OCI-LY3 (cell line): ENCODE measurements at regions not wholly inside any gene's neighbourhood (a gene's known extent, or its start where the extent isn't known, plus 50 kb on each side); places are given as distances from the start of the nearest gene placed in this dataset.

Experiments used
- H2AFZ ChIP-seq: fragments of 200-600, 300-600 bp; shearing (Covaris generic); 2 replicates; pipeline ENCODE4 v1.6.0; 2014; ENCODE audit warnings: antibody characterized with exemption, low read depth, low read length
- H3K27ac ChIP-seq: fragments of 200-600, 300-600 bp; sonication (generic); 2 replicates; pipeline ENCODE4 v1.5.1; 2014; ENCODE audit warnings: mild to moderate bottlenecking, low read length, moderate library complexity, mixed read lengths
- H3K27me3 ChIP-seq: fragments of 200-600, 300-600 bp; sonication (generic); 2 replicates; pipeline ENCODE4 v1.6.1; 2014; ENCODE audit warnings: low read depth, low read length, mixed read lengths
- H3K36me3 ChIP-seq: fragments of 200-600, 300-600 bp; sonication (generic); replicated peaks from 2 replicates; pipeline ENCODE3; 2014; ENCODE audit warnings: low read depth, low read length, mixed read lengths
- H3K4me1 ChIP-seq: fragments of 300-600, 200-600 bp; sonication (generic); 2 replicates; pipeline ENCODE4 v1.6.1; 2014; ENCODE audit warnings: low read length, mixed read lengths
- H3K4me2 ChIP-seq: fragments of 200-600, 300-600 bp; sonication (generic); 2 replicates; pipeline ENCODE4 v1.6.1; 2014; ENCODE audit warnings: low read length, mixed read lengths
- H3K4me3 ChIP-seq: fragments of 300-600, 200-600 bp; sonication (generic); 2 replicates; pipeline ENCODE4 v1.5.1; 2014; ENCODE audit warnings: antibody characterized with exemption, mild to moderate bottlenecking, low read length, moderate library complexity
- H3K79me2 ChIP-seq: fragments of 300-600, 200-600 bp; shearing (Covaris generic); 2 replicates; pipeline ENCODE4 v1.6.1; 2014; ENCODE audit warnings: mild to moderate bottlenecking, low read length, mixed read lengths
- H3K9ac ChIP-seq: fragments of 300-600, 200-600 bp; shearing (Covaris generic); 2 replicates; pipeline ENCODE4 v1.6.0; 2014; ENCODE audit warnings: mild to moderate bottlenecking, low read length, moderate library complexity
- H3K9me3 ChIP-seq: fragments of 200-600, 300-600 bp; shearing (Covaris generic); 2 replicates; pipeline ENCODE4 v1.6.1; 2014; ENCODE audit warnings: low read length, mixed read lengths; ENCODE audit not compliant: insufficient read depth
- H4K20me1 ChIP-seq: fragments of 200-600, 300-600 bp; sonication (generic); 2 replicates; pipeline ENCODE4 v1.6.1; 2016; ENCODE audit warnings: low read length, mixed read lengths; ENCODE audit not compliant: insufficient read depth
- CTCF ChIP-seq: fragments of 200-600, 300-600 bp; sonication (generic); IDR thresholded peaks from 2 replicates; pipeline ENCODE4 v1.5.1; 2014; ENCODE audit warnings: antibody characterized with exemption, low read length, low read depth
- EZH2phosphoT487 ChIP-seq: fragments of 200-600 bp; shearing (Covaris generic); IDR thresholded peaks from 2 replicates; pipeline ENCODE4 v1.6.1; 2018; ENCODE audit warnings: antibody characterized with exemption, mixed run types, low read depth

DNA sequence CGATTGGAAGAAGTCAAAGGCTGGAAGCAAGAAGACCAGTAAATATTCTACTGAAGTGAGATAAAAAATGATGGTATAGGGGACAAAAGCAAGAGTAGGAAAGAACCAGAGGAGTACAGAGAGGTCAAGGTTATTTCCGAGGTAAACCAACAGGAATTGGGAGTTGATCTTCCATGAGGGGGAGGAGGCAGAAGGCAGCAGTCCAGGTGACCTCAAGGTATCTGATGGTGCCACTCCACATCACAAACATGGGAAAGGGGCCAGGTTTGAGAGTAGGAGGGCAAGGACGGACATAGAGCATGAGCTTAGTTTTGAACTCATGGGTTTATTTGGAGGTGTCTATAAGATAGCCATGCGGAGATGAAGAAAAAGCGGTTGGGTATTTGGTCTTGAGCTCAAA is 79.4 kb upstream of the CDYL2 start:
- Histone ChIP-seq H3K36me3 (no peaks in the 10 kb centered on the region), H3K27ac (no peak overlapping the region), H3K9me3 (no peaks in the 10 kb centered on the region), H4K20me1 (no peaks in the 10 kb centered on the region), H2AFZ (no peak overlapping the region), H3K4me1 (no peaks in the 10 kb centered on the region), H3K4me3 (no peak overlapping the region), H3K4me2 (no peak overlapping the region), H3K9ac (no peak overlapping the region), H3K27me3 (peaks cover 10% of the 10 kb centered on the region; the same call in 1 of the 2 replicates), H3K79me2 (no peaks in the 10 kb centered on the region)
- no peak for TF ChIP-seq CTCF

GRCh38 chr16:80883159-80883642 is 78.8 kb upstream of the CDYL2 start:
- Histone ChIP-seq H3K79me2 (no peaks in the 10 kb centered on the region), H3K27ac (no peak overlapping the region), H3K4me2 (no peak overlapping the region), H3K9me3 (no peaks in the 10 kb centered on the region), H3K4me1 (no peaks in the 10 kb centered on the region), H3K4me3 (no peak overlapping the region), H3K36me3 (no peaks in the 10 kb centered on the region), H4K20me1 (no peaks in the 10 kb centered on the region), H3K9ac (no peak overlapping the region), H3K27me3 (peaks cover 10% of the 10 kb centered on the region; the same call in 1 of the 2 replicates), H2AFZ (no peak overlapping the region)
- TF ChIP-seq CTCF (no peak), EZH2phosphoT487 (no peak)

GRCh38 chr16:80875616-80876015 is 71.2 kb upstream of the CDYL2 start:
- Histone ChIP-seq H3K36me3 (no peaks in the 10 kb centered on the region), H3K79me2 (no peaks in the 10 kb centered on the region), H3K27ac (no peak overlapping the region), H4K20me1 (no peaks in the 10 kb centered on the region), H3K4me1 (no peaks in the 10 kb centered on the region), H3K9me3 (no peaks in the 10 kb centered on the region), H2AFZ (no peak overlapping the region), H3K4me2 (no peak overlapping the region), H3K27me3 (0 out of 2 replicates have a peak, but pooled peaks cover 2% of the 10 kb centered on the region), H3K4me3 (no peak overlapping the region), H3K9ac (no peak overlapping the region)
- no peak for TF ChIP-seq EZH2phosphoT487
- TF ChIP-seq CTCF = no peak

- no peak overlapping the region for H3K4me3 ChIP-seq
- H3K9ac ChIP-seq = no peak overlapping the region
- H3K79me2 ChIP-seq = no peaks in the 10 kb centered on the region
- no peaks in the 10 kb centered on the region for H4K20me1 ChIP-seq
- TF ChIP-seq CTCF = no peak
- no peak for TF ChIP-seq EZH2phosphoT487
- H3K4me2 ChIP-seq = no peak overlapping the region
- H3K36me3 ChIP-seq = no peaks in the 10 kb centered on the region
- H3K27me3 ChIP-seq = 0 out of 2 replicates have a peak, but pooled peaks cover 2% of the 10 kb centered on the region
- no peaks in the 10 kb centered on the region for H3K9me3 ChIP-seq
- H3K4me1 ChIP-seq = no peaks in the 10 kb centered on the region
- H2AFZ ChIP-seq = no peak overlapping the region
- no peak overlapping the region for H3K27ac ChIP-seq
Observed at GRCh38 chr16:80874925-80875324, 70.5 kb upstream of the CDYL2 start.
